ENCODE measurements at regions not wholly inside any gene's neighbourhood (a gene's known extent, or its start where the extent isn't known, plus 50 kb on each side); places are given as distances from the start of the nearest gene placed in this dataset.

- ATAC-seq (replicated peaks; ENCODE audit: extremely low read depth, poor library complexity, severe bottlenecking) (no peak), DNase-seq (ENCODE audit: low spot score in 2 of 2) (no peak)
- no peaks in the 10 kb centered on the region for H3K4me1 Mint-ChIP-seq
- H3K36me3 Mint-ChIP-seq (ENCODE audit: insufficient read depth) = no peaks in the 10 kb centered on the region
- no peaks in the 10 kb centered on the region for H3K9me3 Mint-ChIP-seq
- peaks cover 23% of the 10 kb centered on the region for H3K27me3 Mint-ChIP-seq
- H3K27ac Mint-ChIP-seq (ENCODE audit: low read depth) = no peak overlapping the region
- no peak overlapping the region for H3K4me3 Mint-ChIP-seq
These were observed 65.3 kb upstream of the JCAD start for GRCh38 chr10:30124704-30125103.

DNA sequence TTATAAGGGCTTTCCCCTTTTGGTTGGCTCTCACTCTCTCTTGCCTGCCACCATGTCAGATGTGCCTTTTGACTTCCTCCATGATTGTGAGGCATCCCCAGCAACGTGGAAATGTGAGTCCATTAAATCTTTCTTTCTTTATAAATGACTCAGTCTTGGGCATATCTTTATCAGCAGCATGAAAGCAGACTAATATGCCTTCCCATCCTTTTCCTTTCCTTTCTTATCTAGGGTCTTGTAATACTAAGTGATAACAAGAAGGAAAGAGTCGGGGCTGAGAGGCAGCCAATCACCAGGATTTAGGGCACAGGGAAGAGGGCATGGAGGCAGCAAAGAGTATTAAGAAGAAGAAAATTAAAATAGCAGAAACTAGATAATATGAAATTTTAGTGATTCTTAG is 62.0 kb upstream of the JCAD start:
- no peak for DNase-seq (ENCODE audit: low spot score in 2 of 2)
- no peak overlapping the region for H3K27ac Mint-ChIP-seq (ENCODE audit: low read depth)
- no peaks in the 10 kb centered on the region for H3K27me3 Mint-ChIP-seq
- H3K36me3 Mint-ChIP-seq (ENCODE audit: insufficient read depth) = no peaks in the 10 kb centered on the region
- H3K9me3 Mint-ChIP-seq = no peaks in the 10 kb centered on the region
- H3K4me3 Mint-ChIP-seq = no peak overlapping the region
- H3K4me1 Mint-ChIP-seq = no peaks in the 10 kb centered on the region
- ATAC-seq (replicated peaks; ENCODE audit: extremely low read depth, poor library complexity, severe bottlenecking) = no peak

DNA sequence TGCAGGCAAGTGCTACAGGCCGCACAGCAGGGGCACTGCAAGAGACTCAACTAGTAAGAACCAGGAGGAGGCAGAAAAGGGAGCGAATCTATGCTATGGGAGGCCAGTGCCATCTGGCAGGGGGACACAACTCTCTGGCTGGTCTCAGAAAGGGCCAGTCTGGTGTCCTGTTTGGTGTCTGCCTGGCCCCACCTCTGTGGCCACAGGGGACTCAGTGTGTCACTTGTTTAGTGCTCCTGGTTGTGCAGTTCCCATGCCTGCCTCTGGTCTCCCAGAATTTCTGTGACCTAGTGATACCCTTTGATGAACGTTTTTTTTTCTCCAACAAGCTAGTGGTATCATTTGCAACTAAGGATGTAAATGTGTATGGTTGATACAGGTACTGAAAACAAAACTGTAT is 59.2 kb upstream of the JCAD start:
- peaks cover 7% of the 10 kb centered on the region for H3K27me3 Mint-ChIP-seq
- no peaks in the 10 kb centered on the region for H3K9me3 Mint-ChIP-seq
- H3K4me3 Mint-ChIP-seq = no peak overlapping the region
- H3K4me1 Mint-ChIP-seq = no peaks in the 10 kb centered on the region
- ATAC-seq (replicated peaks; ENCODE audit: extremely low read depth, poor library complexity, severe bottlenecking) = no peak
- H3K36me3 Mint-ChIP-seq (ENCODE audit: insufficient read depth) = no peaks in the 10 kb centered on the region
- DNase-seq (ENCODE audit: low spot score in 2 of 2) = no peak
- H3K27ac Mint-ChIP-seq (ENCODE audit: low read depth) = no peak overlapping the region

DNA sequence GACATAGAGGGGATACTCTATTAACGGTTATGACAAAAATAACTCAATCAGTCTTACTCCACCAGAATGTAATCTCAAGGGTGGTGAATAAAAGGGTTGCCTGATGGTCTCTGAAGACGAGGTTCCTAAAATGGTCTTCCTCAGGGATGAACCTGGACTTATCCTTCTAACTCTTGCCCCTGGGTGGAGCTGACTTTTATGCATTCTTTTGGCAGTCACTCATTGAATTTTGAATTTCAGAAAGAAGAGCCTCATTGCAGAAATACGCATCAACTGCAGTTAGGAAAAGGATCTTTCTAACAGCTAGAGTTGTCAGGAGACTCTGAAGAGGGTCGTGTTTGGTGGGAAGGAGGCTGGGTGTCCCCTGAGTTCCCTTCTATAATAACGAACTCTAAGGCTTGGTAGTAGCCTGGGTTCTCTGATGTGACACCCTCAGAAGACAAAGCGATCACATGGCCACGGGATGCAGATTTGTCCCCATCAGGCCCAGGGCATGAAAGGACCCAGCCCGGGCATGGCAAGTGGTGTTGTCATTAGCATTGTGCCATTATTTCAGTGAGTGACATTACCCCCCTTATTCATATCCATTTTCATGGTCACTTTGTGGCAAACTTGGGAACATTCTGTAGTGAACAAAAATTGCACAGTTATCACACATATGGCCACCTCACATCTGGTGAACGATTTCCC is 58.6 kb upstream of the JCAD start:
- peaks cover 12% of the 10 kb centered on the region for H3K27me3 Mint-ChIP-seq

DNA sequence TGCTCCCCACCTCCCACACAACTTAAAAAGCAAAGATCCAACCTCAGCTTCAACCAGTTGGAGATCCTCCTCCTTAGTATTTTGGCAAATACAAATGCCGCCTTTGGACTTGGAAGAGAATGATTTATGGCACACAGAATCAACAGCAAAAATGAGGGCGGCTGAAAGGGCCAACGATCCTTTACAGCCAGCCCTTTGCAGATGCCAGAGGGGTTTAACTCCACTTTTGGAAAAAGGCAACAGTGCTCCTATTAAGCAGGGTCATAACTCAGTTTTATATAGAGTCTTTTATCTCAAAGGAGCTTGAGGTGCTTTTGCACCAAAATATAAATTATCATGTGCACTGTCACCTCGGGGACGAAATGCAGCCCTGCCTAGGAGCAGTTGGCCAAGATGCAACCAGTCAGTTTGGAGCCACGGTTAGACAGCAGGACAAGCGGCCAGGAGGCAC is 56.7 kb upstream of the JCAD start:
- Mint-ChIP-seq H3K27me3 (peaks cover 22% of the 10 kb centered on the region), H3K27ac (ENCODE audit: low read depth) (no peak overlapping the region), H3K9me3 (no peaks in the 10 kb centered on the region), H3K36me3 (ENCODE audit: insufficient read depth) (peaks cover 2% of the 10 kb centered on the region), H3K4me1 (no peaks in the 10 kb centered on the region), H3K4me3 (no peak overlapping the region)
- ATAC-seq (replicated peaks; ENCODE audit: extremely low read depth, poor library complexity, severe bottlenecking) = no peak
- DNase-seq (ENCODE audit: low spot score in 2 of 2) = no peak

More for the DNA sequence above, 58.6 kb upstream of the JCAD start:
- Mint-ChIP-seq H3K4me3 (no peak overlapping the region), H3K9me3 (no peaks in the 10 kb centered on the region), H3K27ac (ENCODE audit: low read depth) (no peak overlapping the region), H3K36me3 (ENCODE audit: insufficient read depth) (no peaks in the 10 kb centered on the region), H3K4me1 (no peaks in the 10 kb centered on the region)
- ATAC-seq (replicated peaks; ENCODE audit: extremely low read depth, poor library complexity, severe bottlenecking) (no peak), DNase-seq (ENCODE audit: low spot score in 2 of 2) (no peak)

DNA sequence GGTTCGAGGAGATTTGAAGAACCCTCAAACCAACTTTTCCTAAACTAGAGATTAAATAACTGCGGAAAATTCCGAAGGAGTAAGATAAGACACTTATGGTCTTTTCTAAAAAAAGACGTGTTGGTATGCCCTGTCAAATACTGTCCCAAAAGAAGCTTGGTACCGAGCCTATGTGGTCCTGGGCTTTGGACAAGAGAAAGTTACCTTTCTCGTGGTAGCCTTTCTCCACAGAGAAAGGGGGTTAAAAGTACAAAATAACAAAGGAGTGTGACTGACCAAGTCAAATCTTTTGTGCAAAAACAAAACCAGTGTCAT is 56.2 kb upstream of the JCAD start:
- ATAC-seq (replicated peaks; ENCODE audit: extremely low read depth, poor library complexity, severe bottlenecking) (no peak), DNase-seq (ENCODE audit: low spot score in 2 of 2) (no peak)
- peaks cover 27% of the 10 kb centered on the region for H3K27me3 Mint-ChIP-seq
- no peaks in the 10 kb centered on the region for H3K4me1 Mint-ChIP-seq
- H3K36me3 Mint-ChIP-seq (ENCODE audit: insufficient read depth) = peaks cover 2% of the 10 kb centered on the region
- no peak overlapping the region for H3K4me3 Mint-ChIP-seq
- peaks cover under 1% of the 10 kb centered on the region for H3K9me3 Mint-ChIP-seq
- H3K27ac Mint-ChIP-seq (ENCODE audit: low read depth) = no peak overlapping the region

DNA sequence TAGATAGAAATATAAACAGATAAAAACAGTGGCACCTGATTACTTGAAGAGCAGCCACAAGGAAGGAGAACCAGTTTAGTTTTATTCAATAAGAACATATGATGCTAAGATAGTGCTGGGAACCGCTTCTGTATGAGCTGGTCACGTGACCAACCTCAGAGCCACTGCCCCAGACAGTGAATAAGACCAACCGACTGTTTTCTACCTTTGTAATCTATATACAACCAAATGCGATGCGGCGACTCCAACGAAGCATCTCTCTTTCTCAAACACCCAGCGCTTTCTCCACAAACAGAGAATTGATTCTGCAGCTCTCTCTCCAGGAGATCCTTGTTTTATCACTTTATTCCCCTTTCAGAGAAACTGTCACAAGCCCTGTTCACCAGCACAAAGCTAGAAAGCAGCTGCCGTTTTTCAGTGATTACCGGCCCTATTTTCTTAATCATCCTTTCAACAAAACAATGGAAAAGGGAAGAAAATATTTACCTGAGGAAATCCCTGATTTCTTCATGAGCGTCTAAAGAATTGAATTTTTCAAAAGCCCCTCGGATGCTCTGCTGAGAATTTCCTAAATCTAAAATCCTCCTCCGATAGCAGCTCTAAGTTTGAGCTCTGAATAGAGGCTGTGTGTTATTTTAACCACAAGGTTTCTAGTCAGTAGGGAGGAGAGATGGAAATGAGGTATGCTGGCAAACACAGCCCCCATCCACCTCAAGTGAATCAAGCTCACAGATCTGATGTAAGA is 55.7 kb upstream of the JCAD start:
- Mint-ChIP-seq H3K27me3 (peaks cover 32% of the 10 kb centered on the region), H3K4me1 (no peaks in the 10 kb centered on the region), H3K36me3 (ENCODE audit: insufficient read depth) (peaks cover 2% of the 10 kb centered on the region), H3K27ac (ENCODE audit: low read depth) (no peak overlapping the region), H3K9me3 (peaks cover 6% of the 10 kb centered on the region), H3K4me3 (no peak overlapping the region)
- DNase-seq (ENCODE audit: low spot score in 2 of 2) (no peak), ATAC-seq (replicated peaks; ENCODE audit: extremely low read depth, poor library complexity, severe bottlenecking) (no peak)

DNA sequence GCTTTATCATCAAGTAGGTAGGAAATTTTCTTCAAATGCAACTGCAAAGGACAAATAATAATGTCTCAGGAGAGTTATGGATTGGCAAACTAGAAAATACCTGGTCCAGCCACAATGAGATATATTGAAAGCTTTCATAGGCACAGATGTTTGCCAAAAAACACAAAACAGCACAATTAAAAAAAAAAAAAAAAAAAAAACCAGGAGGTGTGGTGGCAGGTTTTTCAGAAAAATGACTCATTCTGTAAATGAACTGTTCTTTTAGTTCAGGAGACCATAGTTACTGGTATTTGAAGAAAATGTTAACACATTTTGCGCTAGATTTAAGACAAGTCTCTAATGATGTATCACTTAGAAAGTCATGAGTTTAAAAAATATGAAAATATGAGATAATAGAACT is 55.0 kb upstream of the JCAD start:
- Mint-ChIP-seq H3K4me1 (no peaks in the 10 kb centered on the region), H3K4me3 (no peak overlapping the region), H3K27me3 (peaks cover 38% of the 10 kb centered on the region), H3K9me3 (peaks cover 7% of the 10 kb centered on the region), H3K27ac (ENCODE audit: low read depth) (no peak overlapping the region), H3K36me3 (ENCODE audit: insufficient read depth) (peaks cover 2% of the 10 kb centered on the region)
- no peak for ATAC-seq (replicated peaks; ENCODE audit: extremely low read depth, poor library complexity, severe bottlenecking)
- DNase-seq (ENCODE audit: low spot score in 2 of 2) = no peak

DNA sequence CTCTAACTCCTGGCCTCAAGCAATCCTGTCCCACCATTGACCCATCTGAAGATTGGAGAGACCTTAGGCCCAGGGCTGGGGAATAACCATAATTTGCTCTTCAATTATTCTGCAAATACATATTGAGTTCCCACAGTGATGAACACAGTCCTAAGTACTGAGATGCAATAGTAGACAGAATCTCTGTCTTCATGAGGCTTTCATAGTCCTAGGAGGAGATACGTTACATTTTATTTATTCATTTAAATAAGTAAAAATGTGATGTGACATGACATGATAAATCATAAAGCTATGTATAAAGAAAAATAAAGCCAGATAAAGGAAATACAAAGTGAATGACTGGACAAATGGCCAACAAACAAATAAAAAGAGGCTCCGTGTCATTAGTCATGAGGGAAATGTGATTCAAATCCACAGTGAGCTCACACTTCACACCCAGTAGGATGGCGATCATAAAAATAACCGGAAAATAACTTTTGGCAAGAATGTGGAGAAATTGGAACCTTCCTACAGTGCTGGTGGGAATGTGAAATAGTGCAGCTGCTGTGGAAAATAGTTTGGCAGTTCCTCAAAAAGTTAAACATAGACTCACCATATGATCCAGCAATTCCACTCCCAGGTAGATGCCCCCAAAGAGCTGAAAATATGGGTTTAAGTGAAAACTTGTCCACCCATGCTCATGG is 52.1 kb upstream of the JCAD start:
- H3K4me3 Mint-ChIP-seq = no peak overlapping the region
- ATAC-seq (replicated peaks; ENCODE audit: extremely low read depth, poor library complexity, severe bottlenecking) (no peak), DNase-seq (ENCODE audit: low spot score in 2 of 2) (no peak)
- peaks cover 7% of the 10 kb centered on the region for H3K9me3 Mint-ChIP-seq
- peaks cover 60% of the 10 kb centered on the region for H3K27me3 Mint-ChIP-seq
- H3K27ac Mint-ChIP-seq (ENCODE audit: low read depth) = no peak overlapping the region
- H3K36me3 Mint-ChIP-seq (ENCODE audit: insufficient read depth) = peaks cover 2% of the 10 kb centered on the region
- no peaks in the 10 kb centered on the region for H3K4me1 Mint-ChIP-seq
